Endometrium (tissue), 2 donors: ENCODE measurements at regions not wholly inside any gene's neighbourhood (a gene's known extent, or its start where the extent isn't known, plus 50 kb on each side); places are given as distances from the start of the nearest gene placed in this dataset.
"Not testable (repeated sequence)": the region's sequence is repeated elsewhere in the genome, so short reads cannot be mapped to it uniquely, and the experiment has no call there.

Source experiments
- FAIRE-seq: peaks from 2 replicates; lab custom pipeline; 2012; peaks lifted over from hg19 to GRCh38; lab: Jason Lieb, UNC
- donor health status: control.
- donor health status: control.

DNA sequence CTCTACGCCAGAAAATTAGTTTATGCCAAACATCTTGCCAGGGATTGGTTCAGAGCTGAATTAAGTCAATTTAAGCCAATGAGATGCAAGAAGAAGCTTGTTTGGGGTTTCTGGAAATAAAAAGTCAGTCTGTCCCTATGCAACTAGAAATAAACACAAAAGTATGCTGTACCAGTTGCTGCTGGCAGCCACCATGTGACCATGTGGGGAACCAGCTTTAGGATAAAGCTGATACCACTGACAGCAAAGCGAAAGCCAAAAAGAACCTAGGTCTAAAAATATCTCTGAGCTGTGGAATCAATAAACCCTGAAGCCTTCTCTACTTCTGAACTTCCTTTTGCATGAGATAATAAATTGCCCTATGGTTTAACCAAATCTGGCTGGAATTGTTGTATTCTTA, 181.8 kb upstream of the PARD3B start:
- no peak for FAIRE-seq

DNA sequence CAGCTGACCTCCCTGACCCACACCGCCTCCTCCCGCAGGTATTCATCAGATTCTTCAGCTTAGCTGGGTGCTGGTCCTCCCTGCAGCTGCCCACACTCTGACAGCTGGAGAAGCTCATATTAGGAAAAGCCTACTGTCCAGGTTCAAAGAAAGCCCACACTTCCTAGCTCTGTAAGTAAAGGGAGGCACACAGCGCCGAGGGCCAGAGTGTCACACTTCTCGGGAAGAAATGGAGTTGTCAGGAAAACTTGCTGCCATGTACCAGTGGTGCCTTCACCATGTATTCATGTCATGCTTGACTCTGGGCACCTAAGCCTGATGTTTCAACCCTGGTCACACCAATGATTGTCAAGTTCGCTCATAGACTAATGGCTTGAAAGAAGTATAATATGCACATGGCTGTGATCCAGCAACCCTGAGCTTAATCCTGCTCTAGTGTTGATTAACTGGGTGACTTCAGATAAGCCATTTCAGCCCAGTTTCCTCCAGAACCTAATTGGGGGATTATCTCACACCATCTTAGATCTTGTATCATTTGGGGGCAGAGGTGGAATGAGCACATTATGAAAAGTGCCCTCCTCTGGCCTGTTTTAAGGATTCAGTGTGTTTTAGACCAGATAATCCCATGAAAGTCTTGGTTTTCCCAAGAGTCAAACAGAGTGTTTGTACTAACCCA, 180.3 kb upstream of the PARD3B start:
- no peak for FAIRE-seq

DNA sequence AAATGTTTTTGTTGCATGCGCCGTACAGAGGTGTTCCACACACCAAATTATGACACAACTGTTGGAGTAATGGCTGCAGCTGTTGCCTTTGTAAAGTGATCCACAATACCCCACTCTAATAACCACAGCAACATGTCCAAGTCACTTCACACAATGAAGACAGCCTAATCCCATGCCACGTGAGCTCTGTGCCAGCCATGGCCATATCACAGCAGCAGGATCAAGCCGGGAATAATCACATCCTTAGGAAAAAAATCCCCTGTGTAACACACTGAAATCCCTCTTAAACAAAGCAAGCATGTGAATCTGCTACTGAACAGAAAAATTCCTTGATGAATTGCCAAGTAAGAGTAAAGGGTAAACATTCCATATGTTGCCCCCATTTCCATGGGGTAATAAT, 179.5 kb upstream of the PARD3B start:
- no peak for FAIRE-seq

DNA sequence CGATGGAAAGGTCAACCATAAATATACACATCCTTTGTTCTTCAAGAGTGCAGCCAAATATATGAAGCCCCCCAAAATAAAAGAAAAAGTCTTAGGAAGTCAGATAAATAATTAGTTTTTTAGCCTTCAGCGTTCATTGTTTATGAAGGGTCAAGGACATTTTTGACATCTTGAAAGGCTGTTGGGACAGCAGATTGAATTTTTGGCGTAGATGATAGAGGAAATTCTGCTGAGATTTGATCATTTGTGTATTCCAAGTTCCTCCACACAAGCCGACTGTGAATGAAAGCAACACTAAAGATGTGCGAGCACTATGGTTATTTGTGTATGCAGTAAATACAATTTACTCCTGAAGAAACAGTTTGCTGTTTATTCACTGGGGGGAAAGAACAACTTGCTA, 177.8 kb upstream of the PARD3B start:
- FAIRE-seq, result no peak

DNA sequence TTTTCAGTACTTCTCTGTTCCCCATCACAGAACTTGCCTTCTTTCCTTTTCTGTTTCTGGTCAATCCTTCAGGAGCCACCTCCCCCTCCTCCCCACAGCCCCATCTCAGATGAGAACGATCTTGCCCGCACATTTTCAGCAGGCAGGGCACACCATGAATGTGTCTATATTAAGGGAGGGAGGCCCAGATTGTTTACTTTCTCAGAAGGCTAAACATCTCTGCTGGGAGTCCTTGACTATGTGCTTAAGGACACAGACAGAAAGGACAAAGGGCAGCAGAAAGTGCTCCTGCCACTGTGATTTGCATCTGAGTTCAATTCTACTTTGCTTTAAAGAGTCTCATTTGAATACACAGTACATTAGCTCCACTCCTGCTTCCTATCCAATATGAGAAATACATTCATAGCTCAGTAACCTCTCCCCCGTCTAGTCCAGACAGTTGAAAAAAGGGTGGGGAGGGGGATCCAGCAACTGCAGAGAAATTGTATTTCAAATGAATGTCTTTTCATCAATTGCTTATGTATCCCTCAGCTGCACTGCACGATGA, 175.0 kb upstream of the PARD3B start:
- no peak for FAIRE-seq

DNA sequence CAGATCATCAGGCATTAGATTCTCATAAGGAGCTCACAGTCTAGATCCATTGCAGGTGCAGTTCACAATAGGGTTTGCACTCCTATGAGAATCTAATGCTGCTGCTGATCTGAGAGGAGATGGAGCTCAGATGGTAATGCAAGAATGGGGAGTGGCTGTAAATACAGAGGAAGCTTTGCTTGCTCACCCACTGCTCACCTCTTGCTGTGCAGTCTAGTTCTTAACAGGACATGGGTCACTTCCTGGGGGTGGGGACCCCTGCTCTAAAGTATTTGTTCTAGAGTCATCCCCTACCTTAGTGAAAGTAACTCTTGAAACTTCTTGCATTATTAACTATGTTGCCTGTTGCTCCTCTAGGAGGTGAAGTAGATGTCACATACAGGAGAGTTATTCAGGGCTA, 171.3 kb upstream of the PARD3B start:
- FAIRE-seq, result no peak

DNA sequence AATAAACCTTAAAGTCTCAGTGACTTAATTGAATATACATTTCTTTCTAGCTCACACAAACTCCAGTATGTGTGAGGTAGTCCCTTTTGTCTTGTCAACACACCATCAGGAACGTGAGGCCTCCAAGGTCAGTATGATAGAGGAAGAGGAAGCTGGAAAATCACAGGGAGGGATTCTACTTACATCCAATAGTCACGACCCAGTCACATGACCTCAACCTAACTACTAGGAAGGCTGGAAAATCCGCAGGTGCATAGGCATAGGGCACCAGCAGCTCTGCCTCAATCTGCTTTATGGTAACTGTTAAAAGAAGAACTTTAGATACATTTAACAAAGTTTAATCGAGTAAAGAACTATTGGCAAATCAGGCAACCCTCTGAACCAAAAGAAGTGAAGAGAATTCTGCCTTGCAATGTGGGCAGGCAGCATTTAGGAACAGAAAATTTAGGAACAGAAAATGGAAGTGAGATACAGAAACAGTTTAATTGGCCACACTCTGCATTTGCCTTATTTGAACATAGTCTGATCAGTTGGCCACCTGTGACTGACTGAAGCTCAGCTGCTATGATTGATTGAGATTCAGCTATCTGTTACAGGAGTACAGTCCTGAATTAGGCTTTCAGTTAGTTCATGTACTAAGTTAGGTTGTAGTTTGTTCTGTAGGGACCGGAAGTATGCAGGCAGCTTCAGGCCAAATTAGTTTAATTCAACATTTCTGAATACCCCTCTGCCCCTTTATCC, 165.0 kb upstream of the PARD3B start:
- FAIRE-seq, result no peak

DNA sequence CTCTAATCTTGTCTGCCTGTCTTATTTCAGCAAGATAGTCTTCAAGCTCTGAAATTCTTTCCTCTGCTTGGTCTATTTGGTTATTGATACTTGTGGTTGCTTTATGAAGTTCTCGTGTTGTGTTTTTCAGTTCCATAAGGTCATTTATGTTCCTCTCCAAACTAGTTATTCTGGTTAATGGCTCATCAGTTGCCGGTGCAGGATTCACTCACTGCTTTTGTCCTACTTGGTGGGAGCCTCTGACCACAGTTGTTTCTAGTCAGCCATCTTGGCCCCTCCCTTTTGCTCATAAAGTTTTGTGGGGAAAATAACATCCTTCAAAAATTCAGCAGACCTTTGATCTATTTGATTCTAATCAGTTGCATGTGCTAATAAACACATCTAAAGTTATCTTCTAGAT, 158.6 kb upstream of the PARD3B start:
- no peak for FAIRE-seq

DNA sequence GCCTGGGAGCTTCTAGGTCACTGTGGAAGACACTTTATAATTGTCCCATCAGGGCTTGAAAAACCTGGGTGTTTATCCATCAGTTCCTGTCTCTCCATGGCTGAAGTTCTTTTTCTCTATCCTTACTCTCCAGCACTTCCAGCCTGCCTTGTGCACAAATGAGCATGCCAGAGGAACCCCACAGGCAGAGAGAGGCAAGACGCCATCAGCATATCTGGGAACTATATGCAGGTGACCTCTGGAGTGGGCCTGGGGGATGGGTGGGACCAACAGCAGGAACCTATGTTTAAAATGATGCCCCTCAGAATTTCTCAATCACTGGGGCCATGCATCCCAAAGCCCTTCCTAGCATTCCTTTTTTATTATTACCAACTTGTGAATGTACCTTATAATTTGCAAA, 156.2 kb upstream of the PARD3B start:
- no peak for FAIRE-seq

DNA sequence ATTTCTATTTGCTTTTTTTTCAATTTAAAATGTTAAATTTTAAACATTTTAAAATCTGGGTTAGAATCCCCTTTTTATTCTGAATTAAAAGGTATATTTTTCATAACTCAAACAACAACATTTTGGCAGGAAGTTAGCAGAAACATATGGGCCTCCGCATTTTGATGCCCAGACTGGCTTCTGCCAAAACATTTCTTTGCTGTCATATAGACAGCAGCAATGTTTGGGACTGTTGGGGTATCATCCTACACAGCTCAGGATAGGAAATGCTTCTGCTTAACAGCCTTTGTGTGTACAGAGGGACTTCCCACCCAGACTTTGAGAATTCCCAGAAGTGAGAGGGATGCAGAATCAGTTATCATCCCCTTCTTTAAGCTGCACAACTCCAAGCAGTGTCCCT, 155.4 kb upstream of the PARD3B start:
- FAIRE-seq, result no peak

DNA sequence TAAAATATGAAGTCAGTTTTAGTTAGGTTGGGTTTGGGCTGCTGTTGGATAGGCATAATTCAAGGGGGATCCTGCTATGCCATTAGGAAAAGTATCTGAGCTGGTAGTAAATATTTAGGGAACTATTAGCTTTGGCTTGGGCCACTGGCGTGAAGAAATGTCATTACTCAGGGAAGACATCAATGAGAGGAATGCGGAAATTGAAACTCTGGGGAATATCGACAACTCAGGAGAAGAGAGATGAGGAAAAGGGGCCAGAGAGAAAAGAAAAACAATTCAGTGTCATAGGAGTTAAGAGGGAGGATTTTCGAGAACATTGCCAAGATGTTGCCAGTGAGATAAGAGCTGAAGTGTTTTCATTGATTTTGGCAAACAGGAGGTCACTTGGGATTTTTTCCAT, 149.7 kb upstream of the PARD3B start:
- FAIRE-seq, result no peak

DNA sequence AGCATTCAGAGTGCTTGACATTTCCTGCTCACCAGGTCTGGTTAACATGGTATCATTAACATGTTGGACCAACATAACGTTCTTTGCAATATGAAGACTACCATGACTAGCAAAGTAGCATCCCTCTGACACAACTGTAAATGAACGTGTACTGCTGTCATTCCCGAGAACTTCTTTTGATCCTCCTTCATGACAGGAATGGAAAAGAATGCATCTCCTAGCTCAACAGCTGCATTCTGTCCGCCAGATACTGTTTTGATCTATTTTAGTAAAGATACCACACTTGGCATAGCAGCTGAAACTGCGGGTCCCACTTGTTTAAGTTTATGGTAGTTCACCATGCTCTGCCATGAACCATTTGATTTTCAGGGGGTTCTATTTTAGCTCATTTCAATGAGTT, 144.2 kb upstream of the PARD3B start:
- FAIRE-seq, result no peak

DNA sequence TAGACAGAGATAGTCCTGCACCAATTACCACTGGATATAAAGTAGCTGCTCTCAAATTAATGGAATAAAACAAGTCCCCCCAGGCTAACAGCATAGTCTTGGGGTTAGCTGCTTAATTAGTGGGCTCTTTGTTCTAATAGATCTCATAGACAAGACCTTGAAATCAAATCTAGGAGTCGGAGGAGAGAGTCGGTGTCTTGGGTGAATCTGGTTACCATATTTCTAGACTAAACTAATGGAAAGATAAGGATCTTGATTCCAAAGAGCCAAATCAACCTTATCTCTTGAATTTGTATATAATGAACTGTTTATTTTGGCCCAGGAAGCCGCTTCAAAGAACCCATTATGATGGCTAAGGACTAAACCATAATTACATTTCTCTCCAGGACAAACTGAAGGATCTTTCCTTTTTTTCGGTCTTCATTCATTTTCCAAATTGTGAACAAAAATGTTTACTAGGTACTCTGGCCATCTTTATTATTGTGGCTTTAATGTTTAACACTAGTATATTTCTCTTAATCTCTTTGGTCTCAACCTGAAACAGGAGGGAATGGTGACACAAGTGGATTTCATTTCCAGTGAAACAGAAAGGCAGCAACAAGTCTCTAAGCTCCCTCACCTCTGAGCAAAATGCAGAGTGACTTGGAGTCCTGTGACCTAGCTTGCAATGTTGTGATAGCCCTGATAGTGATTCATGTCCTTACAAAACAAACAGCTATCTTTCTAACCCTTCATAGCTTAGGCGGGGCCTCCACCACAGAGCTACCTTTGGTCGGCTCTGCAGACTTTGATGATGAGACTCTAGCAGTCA, 137.9 kb upstream of the PARD3B start:
- no peak for FAIRE-seq

DNA sequence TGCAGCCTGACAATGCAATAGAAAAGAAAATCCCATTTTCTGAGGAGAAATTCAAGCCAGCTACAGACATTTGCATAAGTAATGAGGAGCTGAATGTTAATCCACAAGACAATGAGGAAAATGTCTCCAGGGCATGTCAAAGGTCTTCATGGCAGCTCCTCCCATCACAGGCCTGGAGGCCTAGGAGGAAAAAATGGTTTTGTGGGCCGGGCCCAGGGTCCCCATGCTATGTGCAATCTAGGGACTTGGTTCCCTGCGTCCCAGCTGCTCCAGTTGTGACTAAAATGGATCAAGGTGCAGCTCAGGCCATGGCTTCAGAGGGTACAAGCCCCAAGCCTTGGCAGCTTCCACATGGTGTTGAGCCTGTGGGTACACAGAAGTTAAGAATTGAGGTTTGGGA, 132.5 kb upstream of the PARD3B start:
- FAIRE-seq, result not testable (repeated sequence)

DNA sequence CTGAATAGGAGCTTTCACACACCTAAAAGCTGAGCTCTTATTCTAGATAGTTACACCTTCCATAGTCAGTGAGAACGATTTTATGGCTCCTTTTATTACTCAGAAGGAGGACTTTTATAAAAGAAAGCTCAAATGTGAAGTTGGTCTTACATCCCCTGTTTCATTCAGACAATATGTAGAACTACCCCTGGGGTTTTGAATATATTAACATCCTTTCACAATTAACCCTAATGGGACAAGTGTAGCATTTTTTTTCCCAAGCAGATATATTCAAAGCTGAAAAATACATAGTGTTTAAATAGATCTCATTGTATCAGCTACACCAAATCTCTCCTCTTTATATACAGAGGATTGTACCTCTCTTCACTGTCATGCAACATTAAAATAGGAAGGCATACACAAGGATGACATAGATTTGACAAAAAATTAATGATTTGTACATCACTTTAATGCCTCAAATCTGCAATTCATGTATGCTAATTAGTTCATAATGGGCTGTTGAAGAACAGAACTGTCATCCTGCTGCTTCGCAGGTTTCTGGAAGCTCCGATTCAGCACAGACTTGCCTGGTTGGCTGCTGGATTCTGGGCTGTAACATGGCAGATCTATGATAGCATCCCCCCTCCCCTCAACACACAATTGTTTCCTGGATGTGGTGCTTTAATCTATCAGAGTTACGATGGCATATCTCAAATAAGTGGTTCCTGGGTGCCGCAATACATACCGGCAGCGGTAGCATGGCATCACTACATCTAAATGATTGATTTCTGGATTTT, 129.7 kb upstream of the PARD3B start:
- FAIRE-seq, result no peak

DNA sequence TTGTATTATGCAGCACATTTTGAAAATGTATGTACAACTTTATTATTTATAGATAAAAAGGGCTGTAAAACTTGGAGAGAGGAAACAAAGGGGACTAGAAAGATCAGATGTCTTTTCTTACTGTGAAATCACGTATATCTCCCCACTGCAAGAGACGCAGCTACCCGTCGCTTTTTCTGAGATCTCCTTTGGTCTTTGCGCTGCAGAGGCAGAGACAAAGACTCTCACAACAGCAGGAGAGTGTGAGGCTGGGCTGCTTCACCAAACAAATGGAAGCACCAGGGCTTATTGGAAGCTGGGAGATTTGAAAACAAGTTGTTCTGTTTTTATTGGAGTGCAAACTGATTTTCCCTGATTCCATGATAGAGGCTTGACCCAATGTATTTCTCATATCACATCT, 129.0 kb upstream of the PARD3B start:
- no peak for FAIRE-seq

DNA sequence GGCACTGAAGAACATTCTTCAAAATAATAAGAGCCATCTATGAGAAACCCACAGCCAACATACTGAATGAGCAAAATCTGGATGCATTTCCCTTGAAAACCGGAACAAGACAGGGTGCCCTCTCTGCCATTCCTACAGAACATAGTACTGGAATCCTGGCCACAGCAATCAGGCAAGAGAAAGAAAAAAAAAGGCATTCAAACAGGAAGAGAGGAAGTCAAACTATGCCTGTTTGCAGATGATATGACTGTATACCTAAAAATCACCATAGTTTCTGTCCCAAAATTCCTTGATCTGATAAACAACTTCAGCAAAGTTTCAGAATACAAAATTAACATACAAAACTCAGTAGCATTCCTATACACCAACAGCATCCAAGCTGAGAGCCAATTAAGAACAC, 119.5 kb upstream of the PARD3B start:
- FAIRE-seq, result no peak

DNA sequence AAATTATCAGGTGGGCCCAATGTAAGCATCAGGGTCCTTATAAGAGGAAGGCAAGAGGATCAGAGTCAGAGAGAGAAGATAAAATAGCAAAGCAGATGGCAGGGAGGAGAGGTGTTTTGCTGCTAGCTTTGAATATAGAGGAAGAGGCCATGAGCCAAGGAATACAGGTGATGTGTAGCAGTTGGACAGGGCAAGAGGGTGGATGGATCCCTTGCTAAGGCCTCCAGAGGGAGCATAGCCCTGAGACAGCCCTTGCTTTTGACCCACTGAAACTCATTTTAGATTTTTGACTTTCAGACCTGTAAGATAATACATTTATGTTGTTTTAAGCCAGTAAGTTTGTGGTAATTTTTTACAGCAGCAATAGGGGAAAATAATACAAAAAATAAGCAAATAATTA, 116.6 kb upstream of the PARD3B start:
- no peak for FAIRE-seq

DNA sequence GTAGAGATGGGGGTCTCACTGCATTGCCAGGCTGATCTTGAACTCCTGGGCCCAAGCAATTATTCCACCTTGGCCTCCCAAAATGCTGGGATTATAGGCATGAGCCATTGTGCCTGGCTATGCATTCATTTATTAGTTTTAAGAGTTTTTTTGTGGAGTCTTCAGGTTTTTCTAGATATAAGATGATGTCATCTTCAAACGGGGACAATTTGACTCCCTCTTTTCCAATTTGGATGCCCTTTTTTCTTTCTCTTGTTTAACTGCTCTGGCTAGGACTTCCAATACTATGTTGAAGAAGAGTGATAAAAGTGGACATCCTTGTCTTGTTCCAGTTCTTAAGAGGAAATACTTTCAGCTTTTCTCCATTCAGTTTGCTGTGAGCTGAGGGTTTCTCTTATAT, 113.7 kb upstream of the PARD3B start:
- no peak for FAIRE-seq

DNA sequence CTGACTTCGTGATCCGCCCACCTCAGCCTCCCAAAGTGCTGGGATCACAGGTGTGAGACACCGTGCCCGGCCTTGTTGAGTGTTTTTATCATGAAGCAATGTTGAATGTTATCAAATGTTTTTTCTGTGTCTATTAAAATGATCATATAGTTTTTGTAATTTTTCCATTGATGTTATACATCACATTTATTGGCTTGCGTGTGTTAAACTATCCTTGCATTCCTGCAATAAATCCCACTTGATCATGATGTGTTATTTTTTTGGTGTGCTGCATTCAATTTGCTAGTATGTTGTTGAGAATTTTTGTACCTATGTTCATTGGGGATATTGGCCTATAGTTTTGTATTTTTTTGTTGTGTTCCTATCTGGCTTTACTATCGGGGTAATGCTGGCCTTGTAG, 113.1 kb upstream of the PARD3B start:
- no peak for FAIRE-seq

DNA sequence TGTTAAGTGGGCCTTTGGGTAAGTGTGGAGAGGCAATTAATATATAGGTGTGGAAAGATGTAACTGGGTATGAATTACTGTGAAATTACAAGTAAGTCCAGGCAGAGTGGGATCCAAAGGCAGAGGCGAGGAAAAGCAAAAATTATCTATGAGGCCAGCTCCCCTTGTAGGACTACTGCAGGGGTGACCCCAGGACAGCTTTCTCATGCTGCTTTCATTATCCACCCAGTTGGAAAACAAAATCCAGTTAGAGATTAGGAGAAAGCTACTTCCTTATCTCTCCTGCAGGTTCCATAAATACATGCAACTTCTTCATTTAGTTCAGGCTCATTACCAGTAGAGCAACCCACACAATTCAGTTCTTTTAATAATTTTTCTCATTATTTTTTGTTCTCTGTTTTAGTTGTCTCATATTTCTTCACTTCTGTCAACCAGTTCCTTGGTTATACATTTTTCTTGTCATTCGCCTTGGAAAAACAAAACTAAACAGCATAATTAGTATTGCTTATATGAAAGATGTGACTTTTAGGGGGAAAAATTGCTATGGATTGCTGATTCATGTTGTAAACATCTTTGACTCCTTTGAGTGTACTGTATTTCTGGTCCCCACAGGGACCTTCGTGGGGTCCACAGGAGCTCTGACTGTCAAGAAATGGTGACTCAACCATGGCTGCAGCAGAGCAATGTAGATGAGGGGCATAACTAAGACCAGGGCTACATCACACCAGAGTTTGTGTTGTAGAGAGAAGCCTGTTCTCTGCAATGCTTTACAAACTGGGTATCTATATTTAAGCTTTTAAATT, 110.4 kb upstream of the PARD3B start:
- no peak for FAIRE-seq
